SKM-1 treated with dmso at 0.1 percent for 144 hours (cell line): ENCODE measurements at regions not wholly inside any gene's neighbourhood (a gene's known extent, or its start where the extent isn't known, plus 50 kb on each side); places are given as distances from the start of the nearest gene placed in this dataset.

Experiments
- DNase-seq: peaks from one replicate; lab custom pipeline; 2025; ENCODE audit not compliant: unreplicated experiment; lab: John Stamatoyannopoulos, UW

DNA sequence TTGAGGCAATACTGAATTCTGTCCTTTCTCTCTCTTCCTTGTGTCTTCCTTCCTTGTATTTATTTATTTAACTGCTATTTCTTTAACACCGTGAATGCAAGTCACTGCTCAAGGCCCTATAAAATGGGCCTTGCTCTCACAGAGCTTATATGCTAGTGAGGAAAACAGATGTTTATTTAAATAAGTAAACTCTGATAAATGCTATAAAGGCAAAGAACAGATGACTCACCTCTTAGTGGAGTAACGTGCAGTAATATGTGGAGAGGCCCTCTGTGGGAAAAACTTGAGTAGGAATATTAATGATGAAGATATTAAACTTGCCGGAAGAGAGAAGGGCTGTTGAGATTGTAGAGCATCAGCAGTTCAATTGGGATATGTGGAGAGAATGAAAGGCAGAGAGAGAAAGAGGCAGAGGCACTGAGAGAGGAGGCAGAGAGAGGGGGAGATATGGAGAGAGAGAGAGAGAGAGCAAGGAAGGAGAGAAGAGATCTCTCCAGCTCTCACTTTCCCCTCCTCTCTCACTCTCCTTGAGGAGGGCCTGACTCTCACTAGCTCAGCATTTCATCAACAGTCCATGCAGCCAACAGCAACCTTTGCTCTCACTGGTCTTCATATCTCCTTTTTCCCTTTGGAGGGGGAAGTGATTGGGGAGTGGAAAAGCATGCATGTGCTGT is 322.2 kb downstream of the LMX1A start:
- DNase-seq = no peak

- no peak for DNase-seq
Observed at GRCh38 chr1:165031001-165031400, 325.5 kb downstream of the LMX1A start.

DNA sequence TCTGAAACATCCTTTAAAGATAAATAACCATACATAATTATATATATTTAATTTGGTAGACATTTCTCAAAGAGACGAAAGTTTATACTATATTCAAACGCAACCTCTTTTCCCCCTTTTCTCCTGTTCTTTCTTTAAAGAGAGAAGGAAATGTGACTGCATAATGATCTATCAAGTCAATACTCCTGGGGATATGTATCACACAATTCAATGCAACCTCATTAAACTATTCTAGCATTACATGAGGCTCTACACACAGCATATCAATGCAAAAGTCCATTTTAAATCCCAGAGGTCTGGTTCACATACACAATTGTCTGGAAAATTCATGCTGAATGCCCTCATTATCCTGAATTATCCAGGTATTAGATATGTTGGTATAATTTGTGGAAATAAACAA is 330.7 kb downstream of the LMX1A start:
- no peak for DNase-seq

DNA sequence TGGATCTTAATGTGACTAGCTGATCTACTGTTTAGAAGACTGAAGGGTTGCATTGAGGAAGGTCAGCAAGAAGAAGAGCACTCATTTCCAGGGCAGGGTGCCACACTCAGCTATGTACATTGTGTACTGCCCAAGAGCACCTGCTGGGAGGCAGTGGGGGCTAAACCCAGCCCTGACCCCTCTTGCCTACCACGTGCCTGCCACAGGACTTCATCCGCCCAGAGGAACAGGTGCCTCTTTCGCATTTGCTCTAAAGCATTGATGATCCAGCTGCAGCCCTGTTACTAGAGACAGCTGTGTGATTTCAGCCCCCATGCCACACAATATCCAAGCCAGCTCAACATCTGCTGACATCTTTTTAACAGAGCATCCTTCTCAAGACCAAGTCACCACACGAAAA is 341.8 kb downstream of the LMX1A start:
- DNase-seq = no peak

- DNase-seq = no peak
Observed at GRCh38 chr1:165011991-165012531, 344.5 kb downstream of the LMX1A start.

DNA sequence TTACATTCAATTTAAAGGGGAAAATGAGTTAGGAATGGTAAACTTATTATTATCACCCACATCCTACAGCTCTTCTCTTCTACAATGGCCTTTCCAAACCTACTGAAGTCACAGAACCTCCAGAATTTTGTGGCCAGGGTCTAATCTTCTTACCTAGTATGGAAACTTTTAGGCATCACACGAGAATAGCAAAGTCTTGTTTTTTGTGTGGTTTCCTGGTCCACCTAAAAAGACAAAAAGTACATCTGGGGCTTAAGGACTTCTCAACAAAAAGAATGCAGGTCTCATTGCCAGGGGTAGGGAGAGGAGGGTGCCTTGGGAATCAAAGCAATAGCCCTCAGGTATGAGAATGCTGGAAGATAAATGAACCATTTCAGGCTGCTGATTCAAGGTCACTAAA is 345.3 kb downstream of the LMX1A start:
- no peak for DNase-seq

GRCh38 chr1:165010418-165011070 is 346.0 kb downstream of the LMX1A start:
- DNase-seq = no peak

- DNase-seq = no peak
Observed at GRCh38 chr1:165006831-165007230, 349.7 kb downstream of the LMX1A start.

- no peak for DNase-seq
Observed at GRCh38 chr1:164999146-164999545, 357.4 kb downstream of the LMX1A start.

GRCh38 chr1:164991763-164992314 is 364.7 kb downstream of the LMX1A start:
- no peak for DNase-seq

- no peak for DNase-seq
Observed at GRCh38 chr1:164983023-164983650, 373.4 kb downstream of the LMX1A start.

DNA sequence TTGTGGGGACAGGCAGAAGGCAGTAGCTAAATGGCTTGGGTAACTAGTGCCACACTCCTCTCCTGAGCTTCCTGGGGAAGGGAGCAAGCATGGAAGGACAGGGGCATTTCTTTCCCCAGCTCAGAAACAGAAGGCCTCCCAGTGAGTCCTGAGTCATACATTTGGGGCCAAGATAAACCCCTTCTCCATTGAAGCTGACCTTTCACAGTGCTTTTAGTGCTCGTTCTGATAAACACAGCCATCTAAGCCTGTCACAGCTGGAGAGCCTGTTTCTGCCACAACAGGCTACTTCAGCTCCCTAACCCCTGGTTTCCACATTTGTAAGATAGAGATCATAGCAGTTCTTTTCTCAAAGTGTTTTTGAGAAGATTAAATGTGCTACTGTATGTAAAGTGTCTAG is 374.0 kb downstream of the LMX1A start:
- DNase-seq = no peak

- no peak for DNase-seq
Observed at GRCh38 chr1:164977561-164977960, 379.0 kb downstream of the LMX1A start.

DNA sequence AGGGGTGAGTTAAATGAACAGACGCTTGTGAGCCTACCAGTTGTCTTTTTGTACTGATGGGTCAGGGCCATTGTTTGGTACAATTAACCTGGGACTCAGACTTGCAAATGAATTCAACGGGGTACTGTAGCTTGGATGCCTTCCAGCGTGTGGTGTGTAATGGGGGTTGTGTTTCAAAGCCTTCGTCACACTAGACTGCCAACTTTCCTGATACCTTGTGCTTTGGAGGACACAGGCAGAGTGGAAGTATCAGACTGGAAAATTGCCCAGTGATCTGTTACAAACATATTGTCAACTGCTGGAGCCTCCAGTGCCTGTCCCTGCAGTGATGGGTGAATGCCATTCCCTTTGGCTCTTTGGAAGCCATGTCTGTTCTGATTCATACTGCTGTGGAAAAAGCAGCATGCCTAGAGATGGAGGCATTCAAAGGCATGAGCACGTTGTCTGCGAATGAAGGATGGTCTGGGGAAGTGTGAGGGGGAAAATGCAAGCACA is 384.5 kb downstream of the LMX1A start:
- DNase-seq = no peak

DNA sequence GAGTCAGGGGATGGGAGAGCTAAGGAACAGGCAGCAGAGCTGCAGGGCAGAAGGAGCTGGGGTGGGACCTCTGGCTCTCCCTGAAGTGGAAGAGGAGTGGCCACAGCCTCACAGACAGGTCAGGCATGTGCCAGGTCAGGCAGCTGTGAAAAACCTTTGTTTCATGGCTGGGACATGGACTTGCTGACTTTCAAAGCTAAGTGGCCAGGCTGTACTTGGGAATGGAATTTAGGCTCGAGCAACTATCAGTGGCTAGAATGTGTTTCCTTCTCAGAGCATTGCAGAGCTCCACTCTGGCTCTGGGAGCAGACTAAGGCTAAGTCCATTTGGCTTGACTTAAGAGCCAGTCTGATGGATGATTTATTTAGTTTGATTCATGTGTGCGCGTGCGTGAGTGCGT is 385.1 kb downstream of the LMX1A start:
- no peak for DNase-seq

GRCh38 chr1:164969253-164969652 is 387.3 kb downstream of the LMX1A start:
- DNase-seq = no peak

DNA sequence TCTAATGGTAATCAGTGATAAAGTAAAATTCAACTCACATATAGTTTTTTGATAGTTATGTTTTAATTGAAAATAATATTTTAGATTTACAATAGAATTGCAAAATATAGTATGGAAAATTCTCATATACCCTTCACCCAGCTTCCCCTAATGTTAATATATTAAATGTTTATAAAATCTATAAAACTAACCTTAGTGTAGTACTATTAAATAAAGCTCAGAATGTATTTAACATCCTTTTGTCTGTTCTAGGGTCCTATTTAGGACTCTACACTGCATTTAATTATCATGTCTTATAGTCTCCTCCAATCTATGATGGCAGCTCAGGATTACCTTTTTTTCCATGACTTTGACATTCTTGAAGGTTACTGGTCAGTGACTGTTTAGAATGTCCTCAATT is 389.2 kb downstream of the LMX1A start:
- DNase-seq = no peak

GRCh38 chr1:164961715-164962114 is 394.8 kb downstream of the LMX1A start:
- DNase-seq = no peak

GRCh38 chr1:164958982-164959768 is 397.3 kb downstream of the LMX1A start:
- DNase-seq = no peak

- DNase-seq = no peak
Observed at GRCh38 chr1:164953815-164954214, 394.8 kb downstream of the PBX1 start.

- DNase-seq = no peak
Observed at GRCh38 chr1:164953098-164953497, 394.1 kb downstream of the PBX1 start.
